ENCODE measurements at regions not wholly inside any gene's neighbourhood (a gene's known extent, or its start where the extent isn't known, plus 50 kb on each side); places are given as distances from the start of the nearest gene placed in this dataset.
A peak's percentile ranks its signal among the peaks of the same experiment; 100 is the strongest.

DNA sequence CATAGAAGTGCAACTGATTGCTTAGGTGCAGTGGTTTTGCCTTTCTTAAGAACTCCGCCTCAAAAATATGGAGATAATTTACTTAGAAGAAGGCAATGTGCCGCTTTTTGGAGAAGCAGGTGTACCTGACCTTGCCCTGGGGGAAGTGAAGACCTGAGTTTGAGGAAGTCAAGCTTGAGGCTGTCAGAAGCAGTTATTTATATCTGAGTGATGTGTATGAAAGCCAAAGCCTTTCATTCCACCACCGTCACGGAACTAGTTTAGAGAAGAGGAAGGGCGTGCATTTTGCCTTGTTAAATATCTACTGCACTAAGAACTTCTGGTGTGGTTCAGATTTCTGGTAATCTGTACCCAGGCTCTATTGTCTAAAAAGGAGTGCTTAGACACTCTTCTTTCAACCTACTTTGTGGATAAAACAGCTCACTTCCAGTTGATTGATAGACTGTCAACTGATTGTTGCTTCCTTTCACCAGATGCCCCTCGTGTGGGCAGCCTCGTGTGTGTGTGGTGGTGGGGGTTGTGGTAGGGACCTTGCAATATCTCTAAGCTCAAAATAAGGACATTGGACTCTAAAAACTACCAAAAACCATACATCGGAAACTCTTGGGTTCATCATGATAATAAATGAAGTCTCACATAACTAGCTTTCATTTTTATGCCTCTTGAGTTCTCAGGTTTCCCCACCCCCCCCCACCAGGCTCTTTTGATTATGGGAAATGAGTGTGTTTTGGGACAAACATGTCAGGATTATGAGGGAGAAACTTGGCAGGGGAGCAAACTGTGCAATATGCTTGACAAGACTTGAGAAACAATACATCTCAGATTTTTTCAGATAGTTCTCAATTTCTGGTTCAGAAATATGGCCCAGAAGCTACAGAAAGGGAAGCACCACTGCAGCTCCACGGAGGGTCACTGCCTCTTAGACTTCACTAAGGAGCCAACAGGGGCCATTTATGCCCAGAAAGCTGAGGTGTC lies 78.6 kb downstream of the ARF6 start:
- DNase-seq (no peak), ATAC-seq (ENCODE audit: low FRiP score in 2 of 2) (peak; percentile 49 to 53)
- Histone ChIP-seq H3K4me1 (peaks cover 35 to 48% (median 39%) of the 10 kb centered on the region in 4 donors), H3K9me3 (no peaks in the 10 kb centered on the region), H3K27ac (peak overlapping the region; percentile 69 to 82 (median 77)), H3K27me3 (no peaks in the 10 kb centered on the region), H3K4me3 (peak overlapping the region in 1 of 4 donors; percentile 9), H3K36me3 (no peaks in the 10 kb centered on the region)
- WGBS, 2 donors: 32 to 45% methylated on average over 9 of the region's 9 CpGs
- TF ChIP-seq EP300 (IDR thresholded peaks at IDR 0.05) (no peak), POLR2A (IDR thresholded peaks at IDR 0.05) (no peak), POLR2AphosphoS5 (IDR thresholded peaks at IDR 0.05) (peak in 1 of 2 donors; percentile 7)
- TF ChIP-seq, protein P1, sequence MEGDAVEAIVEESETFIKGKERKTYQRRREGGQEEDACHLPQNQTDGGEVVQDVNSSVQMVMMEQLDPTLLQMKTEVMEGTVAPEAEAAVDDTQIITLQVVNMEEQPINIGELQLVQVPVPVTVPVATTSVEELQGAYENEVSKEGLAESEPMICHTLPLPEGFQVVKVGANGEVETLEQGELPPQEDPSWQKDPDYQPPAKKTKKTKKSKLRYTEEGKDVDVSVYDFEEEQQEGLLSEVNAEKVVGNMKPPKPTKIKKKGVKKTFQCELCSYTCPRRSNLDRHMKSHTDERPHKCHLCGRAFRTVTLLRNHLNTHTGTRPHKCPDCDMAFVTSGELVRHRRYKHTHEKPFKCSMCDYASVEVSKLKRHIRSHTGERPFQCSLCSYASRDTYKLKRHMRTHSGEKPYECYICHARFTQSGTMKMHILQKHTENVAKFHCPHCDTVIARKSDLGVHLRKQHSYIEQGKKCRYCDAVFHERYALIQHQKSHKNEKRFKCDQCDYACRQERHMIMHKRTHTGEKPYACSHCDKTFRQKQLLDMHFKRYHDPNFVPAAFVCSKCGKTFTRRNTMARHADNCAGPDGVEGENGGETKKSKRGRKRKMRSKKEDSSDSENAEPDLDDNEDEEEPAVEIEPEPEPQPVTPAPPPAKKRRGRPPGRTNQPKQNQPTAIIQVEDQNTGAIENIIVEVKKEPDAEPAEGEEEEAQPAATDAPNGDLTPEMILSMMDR (IDR thresholded peaks at IDR 0.05): no peak

- Histone ChIP-seq H3K27ac (peak overlapping the region; percentile 69 to 82 (median 77)), H3K9me3 (no peaks in the 10 kb centered on the region), H3K4me1 (peaks cover 35 to 46% (median 39%) of the 10 kb centered on the region in 4 donors), H3K4me3 (peak overlapping the region in 1 of 4 donors; percentile 11), H3K27me3 (no peaks in the 10 kb centered on the region), H3K36me3 (no peaks in the 10 kb centered on the region)
- ATAC-seq (ENCODE audit: low FRiP score in 2 of 2) (peak in 1 of 2 donors; percentile 38), DNase-seq (no peak)
- 2 to 8% methylated on average over 5 of the region's 5 CpGs for WGBS, 2 donors
- TF ChIP-seq EP300 (IDR thresholded peaks at IDR 0.05) (no peak), POLR2AphosphoS5 (IDR thresholded peaks at IDR 0.05) (no peak), POLR2A (IDR thresholded peaks at IDR 0.05) (no peak)
- TF ChIP-seq, protein P1 (IDR thresholded peaks at IDR 0.05): no peak
Observed at GRCh38 chr14:49972131-49972671, 79.3 kb downstream of the ARF6 start.

DNA sequence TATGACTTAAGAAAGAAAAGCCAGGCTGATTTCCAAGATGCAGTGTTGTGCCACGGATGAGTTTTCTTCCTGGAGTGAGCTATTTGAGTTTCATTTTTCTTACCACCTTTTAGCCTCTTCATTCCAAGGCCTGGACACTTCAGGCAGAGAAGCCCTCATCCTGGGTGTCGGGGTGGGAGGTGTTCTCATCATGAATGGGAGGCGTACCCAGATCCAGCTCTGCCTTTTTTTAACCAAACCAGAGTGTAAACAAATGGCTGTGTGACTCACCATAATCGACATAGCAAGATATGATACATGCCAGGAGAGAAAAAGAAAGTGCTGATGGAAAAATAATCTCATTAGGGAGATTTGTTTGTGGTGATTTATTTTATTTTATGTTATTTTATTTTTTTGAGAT lies 79.9 kb downstream of the ARF6 start:
- Histone ChIP-seq H3K9me3 (no peaks in the 10 kb centered on the region), H3K27me3 (no peaks in the 10 kb centered on the region), H3K27ac (peak overlapping the region; percentile 69 to 82 (median 77)), H3K4me1 (peaks cover 35 to 46% (median 42%) of the 10 kb centered on the region in 4 donors), H3K36me3 (no peaks in the 10 kb centered on the region), H3K4me3 (peak overlapping the region in 2 of 4 donors; percentile 11)
- peak; percentile 67 to 82 for ATAC-seq (ENCODE audit: low FRiP score in 2 of 2)
- TF ChIP-seq POLR2AphosphoS5 (IDR thresholded peaks at IDR 0.05) (peak in 1 of 2 donors; percentile 37), POLR2A (IDR thresholded peaks at IDR 0.05) (no peak), EP300 (IDR thresholded peaks at IDR 0.05) (no peak)
- TF ChIP-seq, protein P1 (IDR thresholded peaks at IDR 0.05): no peak
- DNase-seq: peak in 1 of 2 donors; percentile 56
- 6 to 10% methylated on average over 4 of the region's 4 CpGs for WGBS, 2 donors

DNA sequence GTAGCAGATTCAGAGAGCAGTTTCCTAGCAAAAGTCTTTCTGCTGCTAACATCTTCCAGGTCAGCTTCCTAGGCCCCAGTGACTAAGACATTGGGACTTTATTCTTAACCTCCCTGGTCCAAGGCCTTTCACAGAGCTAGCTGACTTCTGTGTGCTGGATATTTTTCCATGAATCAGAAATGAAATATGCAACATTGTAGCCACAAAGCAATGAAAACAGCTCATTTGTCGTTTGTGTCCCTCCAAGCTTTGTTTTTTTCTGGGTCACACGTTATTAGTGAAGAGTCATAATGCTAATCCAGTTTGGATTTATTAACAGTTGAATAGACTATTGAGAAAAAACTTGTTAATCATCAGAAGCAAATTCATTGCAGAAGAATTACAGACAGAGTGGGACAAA lies 82.4 kb downstream of the ARF6 start:
- Histone ChIP-seq H3K4me3 (no peak overlapping the region), H3K27me3 (no peaks in the 10 kb centered on the region), H3K27ac (peak overlapping the region in 2 of 4 donors; percentile 15 to 49), H3K36me3 (no peaks in the 10 kb centered on the region), H3K4me1 (peaks cover 32 to 47% (median 38%) of the 10 kb centered on the region in 4 donors), H3K9me3 (no peaks in the 10 kb centered on the region)
- ATAC-seq (ENCODE audit: low FRiP score in 2 of 2) (peak in 1 of 2 donors; percentile 24), DNase-seq (no peak)
- TF ChIP-seq, protein P1 (IDR thresholded peaks at IDR 0.05): no peak
- TF ChIP-seq POLR2AphosphoS5 (IDR thresholded peaks at IDR 0.05): peak in 1 of 2 donors; percentile 8
- no peak for TF ChIP-seq EP300 (IDR thresholded peaks at IDR 0.05)
- 73 to 74% methylated on average over 2 of the region's 2 CpGs for WGBS, 2 donors
